HG02943 (cell line): ENCODE measurements at regions not wholly inside any gene's neighbourhood (a gene's known extent, or its start where the extent isn't known, plus 50 kb on each side); places are given as distances from the start of the nearest gene placed in this dataset.

Experiments
- ATAC-seq: cut with Tn5 transposase; IDR thresholded peaks from one replicate; pipeline ENCODE4 v1.9.1; 2021; ENCODE audit warnings: mild to moderate bottlenecking, low read depth, moderate library complexity; ENCODE audit not compliant: unreplicated experiment

- no peak for ATAC-seq
These were observed 415.6 kb upstream of the SALL3 start for GRCh38 chr18:78564030-78564429.

- no peak for ATAC-seq
These were observed 415.1 kb upstream of the SALL3 start for GRCh38 chr18:78564518-78564917.

GRCh38 chr18:78565240-78565639, 414.4 kb upstream of the SALL3 start:
- no peak for ATAC-seq

DNA sequence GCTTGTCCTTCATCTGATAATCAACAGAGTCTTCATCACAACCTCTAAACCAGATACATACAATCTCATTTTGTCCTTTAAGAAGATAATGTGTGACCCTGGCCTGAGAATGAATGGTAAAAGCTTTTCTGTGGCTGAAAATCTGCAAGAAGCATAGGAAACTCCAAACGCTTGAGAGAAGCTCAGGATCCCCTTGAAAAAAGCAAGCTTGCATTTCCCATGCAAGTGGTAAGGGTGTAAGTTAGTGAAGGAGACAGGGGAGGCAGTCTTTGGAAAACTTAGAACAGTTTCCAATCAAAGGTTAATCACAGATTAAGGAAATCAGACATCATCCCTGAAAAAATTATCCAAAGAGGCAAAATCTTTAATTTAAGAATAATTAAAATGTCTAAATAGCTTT, 413.6 kb upstream of the SALL3 start:
- no peak for ATAC-seq

DNA sequence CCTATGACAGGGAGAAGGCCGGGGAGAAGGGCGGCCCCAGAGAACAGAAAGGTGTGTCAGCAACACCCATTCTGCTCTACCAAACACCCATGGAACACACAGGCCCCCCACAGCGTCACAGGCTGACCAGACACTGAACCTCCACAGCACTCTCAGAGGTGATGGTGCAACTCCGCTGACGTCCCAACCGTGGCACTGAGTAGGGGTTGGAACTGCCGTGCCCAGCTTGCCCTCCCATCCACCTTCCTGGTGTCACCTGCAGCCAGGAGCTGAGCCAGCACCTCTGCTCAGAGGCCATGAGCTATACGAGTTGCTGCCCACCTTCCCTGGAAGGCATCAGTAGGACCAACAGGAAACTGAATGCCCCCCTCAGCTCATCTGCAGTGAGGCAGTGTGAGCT, 412.9 kb upstream of the SALL3 start:
- ATAC-seq, result no peak

DNA sequence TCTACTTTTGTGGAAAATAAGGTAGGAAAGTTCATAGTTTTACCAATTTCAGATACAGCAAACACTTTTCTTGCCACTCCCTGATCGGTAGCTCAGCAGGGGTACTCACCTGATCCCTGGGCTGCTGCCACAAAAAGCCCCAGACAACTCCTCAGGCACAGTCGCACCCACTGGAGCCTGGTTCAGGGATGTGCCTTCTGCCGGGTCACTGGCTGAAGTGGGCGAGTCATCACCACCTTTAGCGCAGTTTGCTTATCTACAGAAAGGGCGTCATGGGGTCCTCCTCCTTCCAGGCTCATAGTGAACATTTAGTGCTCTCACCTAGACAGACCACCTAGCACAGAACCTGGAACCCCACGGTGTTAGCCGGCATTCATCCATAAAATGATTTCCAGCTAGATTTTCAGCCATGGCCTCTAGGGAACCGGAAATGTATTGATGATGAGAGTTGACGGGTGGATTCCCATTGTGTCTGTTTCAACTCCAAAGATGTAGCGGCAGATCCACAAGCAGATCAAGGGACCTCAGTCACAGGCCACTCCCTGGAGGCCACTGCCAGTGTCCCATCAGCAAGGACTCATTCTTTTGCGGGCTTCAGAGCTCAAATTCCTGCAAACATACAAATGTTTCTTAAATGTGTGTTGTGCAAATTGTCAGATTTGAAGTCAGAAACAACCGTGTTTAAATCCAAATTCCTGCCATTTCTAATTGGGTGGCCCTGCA, 408.4 kb upstream of the SALL3 start:
- ATAC-seq, result no peak

- no peak for ATAC-seq
These were observed 407.7 kb upstream of the SALL3 start for GRCh38 chr18:78571831-78572347.

DNA sequence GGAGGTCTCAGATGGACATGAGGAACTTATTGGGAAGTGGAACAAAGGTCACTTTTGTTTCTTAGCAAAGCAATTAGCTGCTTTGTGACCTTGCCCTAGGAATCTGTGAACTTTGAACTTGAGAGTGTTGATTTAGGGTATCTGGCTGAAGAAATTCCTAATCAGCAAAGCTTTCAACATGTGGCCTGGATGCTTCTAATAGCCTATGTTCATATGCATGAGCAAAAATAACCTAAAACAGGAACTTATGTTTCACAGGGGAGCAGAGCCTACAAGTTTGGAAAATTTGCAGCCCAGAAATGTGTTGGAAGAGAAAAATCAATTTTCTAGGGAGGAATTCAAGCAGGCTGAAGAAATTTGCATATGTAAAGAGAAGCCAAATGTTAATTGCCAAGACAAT, 405.8 kb upstream of the SALL3 start:
- ATAC-seq, result no peak

- ATAC-seq, result no peak
These were observed 402.7 kb upstream of the SALL3 start for GRCh38 chr18:78576967-78577366.

- ATAC-seq, result no peak
These were observed 400.2 kb upstream of the SALL3 start for GRCh38 chr18:78579449-78579848.

- no peak for ATAC-seq
These were observed 399.6 kb upstream of the SALL3 start for GRCh38 chr18:78579854-78580577.

DNA sequence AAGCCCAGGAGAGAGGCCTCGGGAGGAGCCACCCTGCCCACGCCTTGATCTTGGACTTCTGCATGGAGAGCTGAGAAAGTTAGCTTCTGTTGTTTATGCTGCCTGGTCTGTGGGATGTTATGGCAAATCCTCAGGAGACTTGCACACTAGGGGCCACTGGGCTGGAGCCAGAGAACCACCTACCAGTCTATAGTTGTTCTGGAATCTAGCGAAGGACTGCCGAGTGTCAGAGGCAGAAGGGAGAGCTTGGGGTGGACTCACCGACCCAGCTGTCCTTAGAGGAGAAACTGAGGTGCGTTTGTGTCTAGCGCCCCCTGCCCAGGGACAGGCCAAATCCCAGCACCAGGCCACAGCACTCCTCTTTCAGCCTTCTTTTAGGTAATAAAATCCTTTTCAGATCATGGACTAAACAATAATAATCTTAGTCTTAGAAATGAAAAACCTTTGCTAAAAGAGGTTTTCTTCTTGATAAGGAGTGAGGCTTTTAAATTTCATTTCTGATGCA, 398.7 kb upstream of the SALL3 start:
- no peak for ATAC-seq

DNA sequence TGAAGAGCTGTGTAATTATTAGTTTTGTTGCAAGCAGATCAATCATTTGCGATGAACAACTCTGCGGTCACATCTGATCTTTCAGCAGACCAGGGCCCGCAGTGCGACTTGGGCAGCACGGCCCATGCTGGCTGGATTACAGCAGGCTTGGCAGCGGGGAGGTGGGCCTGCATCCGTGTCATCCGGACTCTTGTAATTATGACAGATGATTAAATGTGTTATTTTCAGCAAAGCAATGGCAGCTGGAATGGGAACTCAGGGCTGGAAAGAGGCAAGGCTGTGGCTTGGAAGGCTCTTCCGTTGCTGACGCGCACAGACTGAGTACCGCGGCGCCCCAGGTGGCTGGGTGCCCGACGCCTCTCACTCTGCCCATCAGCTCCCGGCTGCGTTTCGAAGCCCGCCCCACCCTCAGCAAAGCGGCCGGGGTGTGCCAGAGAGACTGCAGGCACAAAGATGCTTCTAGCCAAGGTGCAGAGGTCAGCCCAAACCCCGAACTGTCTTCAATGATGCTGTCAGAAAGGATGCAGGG, 397.4 kb upstream of the SALL3 start:
- no peak for ATAC-seq

GRCh38 chr18:78582898-78583738, 396.5 kb upstream of the SALL3 start:
- no peak for ATAC-seq

DNA sequence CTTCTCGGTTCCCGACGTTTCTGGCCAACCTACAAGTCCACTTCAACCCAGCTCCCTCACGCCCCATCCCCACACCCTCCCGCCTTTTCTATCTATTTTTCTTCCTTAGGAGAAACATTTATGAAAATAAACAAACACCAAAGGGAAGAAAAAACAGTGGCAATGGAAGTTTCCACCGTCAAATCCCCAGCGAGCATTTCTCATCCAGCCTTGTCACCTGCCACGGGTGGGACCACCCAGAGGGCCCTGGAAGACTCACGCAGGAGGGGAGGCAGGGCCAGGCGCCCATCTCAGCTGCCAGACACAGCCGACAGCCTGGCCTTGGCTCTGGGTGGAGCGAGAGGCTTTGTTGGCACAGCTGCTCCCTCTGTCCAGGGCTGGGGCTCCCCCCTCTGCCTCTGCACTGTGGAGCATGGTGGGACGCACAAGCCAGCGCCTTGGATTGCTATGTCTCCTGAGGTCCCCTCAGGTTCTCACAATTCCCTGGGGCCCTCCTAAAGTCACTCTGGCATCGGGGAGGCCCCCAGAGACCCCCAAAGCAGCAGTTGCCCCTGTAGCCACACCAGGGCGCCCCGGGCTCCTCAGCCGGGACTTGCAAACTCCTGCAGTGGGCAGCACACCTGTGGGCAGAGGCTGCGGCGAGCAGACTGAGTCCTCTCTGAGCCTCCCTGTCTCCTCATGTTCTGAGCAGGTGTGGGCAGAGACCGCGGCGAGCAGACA, 395.7 kb upstream of the SALL3 start:
- no peak for ATAC-seq

GRCh38 chr18:78584459-78585022, 395.1 kb upstream of the SALL3 start:
- no peak for ATAC-seq

DNA sequence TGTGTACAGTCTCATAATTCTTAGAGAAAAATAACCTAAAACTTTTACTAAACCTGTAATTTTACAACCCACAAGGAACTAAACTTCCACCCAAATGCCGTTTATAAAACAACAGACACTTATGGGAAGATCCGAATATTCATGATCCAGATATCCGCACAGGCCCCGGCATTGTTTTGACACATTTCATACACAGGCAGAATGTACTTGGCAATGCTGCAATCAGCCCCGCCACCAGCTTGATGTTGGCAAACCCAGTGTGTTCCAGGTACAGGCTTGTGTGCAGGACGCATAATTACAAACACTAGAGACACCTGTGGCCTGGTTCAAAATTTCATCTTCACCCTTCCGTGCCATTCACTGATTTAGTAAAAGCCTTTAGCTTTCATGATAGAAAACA, 393.0 kb upstream of the SALL3 start:
- no peak for ATAC-seq

- no peak for ATAC-seq
These were observed 392.5 kb upstream of the SALL3 start for GRCh38 chr18:78587096-78587495.
